OCI-LY7 (cell line): ENCODE measurements at regions not wholly inside any gene's neighbourhood (a gene's known extent, or its start where the extent isn't known, plus 50 kb on each side); places are given as distances from the start of the nearest gene placed in this dataset.

Source experiments
- EZH2phosphoT487 ChIP-seq: fragments of 200-600 bp; sonication (generic); IDR thresholded peaks from 2 replicates; pipeline ENCODE4 v1.6.1; 2018; ENCODE audit warnings: low read depth, borderline replicate concordance, mild to moderate bottlenecking, mixed run types, antibody characterized with exemption, low read length, moderate library complexity, mixed read lengths
- TF ChIP-seq, protein P1 (sequence below): fragments of 200-600 bp; sonication (generic); conservative IDR thresholded peaks from 2 replicates; pipeline ENCODE4 v1.5.1; 2014; ENCODE audit warnings: mild to moderate bottlenecking, antibody characterized with exemption, low read length, moderate library complexity, mixed read lengths

DNA sequence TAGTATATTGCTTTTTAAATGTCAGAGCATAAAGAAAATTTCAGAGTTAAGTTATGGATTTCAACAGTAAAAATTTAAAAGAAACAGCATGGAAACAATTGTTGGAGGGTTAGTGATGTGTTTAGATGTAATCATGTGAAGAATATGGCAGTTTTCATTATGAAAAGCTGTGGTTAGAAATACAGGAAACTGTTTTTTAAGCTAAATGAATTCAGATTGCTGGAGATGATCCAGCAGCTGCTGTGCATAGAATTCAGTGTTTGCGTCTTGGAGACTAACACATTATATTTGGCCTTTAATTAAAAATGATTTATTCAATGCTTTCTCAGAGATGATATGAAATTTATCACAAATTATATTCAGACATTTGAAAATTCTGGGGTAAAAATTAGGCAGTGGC, 273.6 kb upstream of the LRRC7 start:
- TF ChIP-seq, protein P1, sequence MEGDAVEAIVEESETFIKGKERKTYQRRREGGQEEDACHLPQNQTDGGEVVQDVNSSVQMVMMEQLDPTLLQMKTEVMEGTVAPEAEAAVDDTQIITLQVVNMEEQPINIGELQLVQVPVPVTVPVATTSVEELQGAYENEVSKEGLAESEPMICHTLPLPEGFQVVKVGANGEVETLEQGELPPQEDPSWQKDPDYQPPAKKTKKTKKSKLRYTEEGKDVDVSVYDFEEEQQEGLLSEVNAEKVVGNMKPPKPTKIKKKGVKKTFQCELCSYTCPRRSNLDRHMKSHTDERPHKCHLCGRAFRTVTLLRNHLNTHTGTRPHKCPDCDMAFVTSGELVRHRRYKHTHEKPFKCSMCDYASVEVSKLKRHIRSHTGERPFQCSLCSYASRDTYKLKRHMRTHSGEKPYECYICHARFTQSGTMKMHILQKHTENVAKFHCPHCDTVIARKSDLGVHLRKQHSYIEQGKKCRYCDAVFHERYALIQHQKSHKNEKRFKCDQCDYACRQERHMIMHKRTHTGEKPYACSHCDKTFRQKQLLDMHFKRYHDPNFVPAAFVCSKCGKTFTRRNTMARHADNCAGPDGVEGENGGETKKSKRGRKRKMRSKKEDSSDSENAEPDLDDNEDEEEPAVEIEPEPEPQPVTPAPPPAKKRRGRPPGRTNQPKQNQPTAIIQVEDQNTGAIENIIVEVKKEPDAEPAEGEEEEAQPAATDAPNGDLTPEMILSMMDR, result no peak
- TF ChIP-seq EZH2phosphoT487, result no peak
